Tongue (tissue), 2 donors: ENCODE measurements at regions not wholly inside any gene's neighbourhood (a gene's known extent, or its start where the extent isn't known, plus 50 kb on each side); places are given as distances from the start of the nearest gene placed in this dataset. TPM values are rescaled to one million over a fixed set of nuclear protein-coding genes. Genes with fewer than 3 reads are reported as not detected.
A peak's percentile ranks its signal among the peaks of the same experiment; 100 is the strongest.

Source experiments
- DNase-seq: peaks from one replicate; pipeline ENCODE4 v3.0.0-alpha.2; 2015
- small RNA-seq: library from RNA; depleted of rRNA; stranded (forward); fragments of <200 nt; gene quantifications from one replicate; pipeline ENCODE3, GENCODE V24; 2014; ENCODE audit warnings: low replicate concordance

DNA sequence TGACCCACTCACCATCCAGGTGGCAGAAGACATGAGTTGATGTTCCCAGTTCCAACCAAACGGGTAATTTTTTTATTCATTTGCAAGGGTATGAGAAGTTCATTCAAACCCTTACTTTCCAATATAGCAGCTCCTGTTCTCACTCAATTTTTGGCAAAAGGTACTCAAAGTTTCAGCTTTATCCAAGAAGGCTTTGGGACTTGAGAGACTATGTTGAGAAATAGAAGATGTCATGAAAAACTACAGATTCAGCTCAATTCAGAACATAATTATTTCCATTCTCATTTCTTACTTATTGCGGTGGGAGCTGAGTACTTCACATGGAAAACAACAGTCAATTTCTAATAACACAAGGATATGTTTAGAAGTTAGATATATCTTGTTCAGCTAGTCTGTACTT, 162.3 kb downstream of the FNDC1 start:
- peak; percentile 33 for DNase-seq

DNA sequence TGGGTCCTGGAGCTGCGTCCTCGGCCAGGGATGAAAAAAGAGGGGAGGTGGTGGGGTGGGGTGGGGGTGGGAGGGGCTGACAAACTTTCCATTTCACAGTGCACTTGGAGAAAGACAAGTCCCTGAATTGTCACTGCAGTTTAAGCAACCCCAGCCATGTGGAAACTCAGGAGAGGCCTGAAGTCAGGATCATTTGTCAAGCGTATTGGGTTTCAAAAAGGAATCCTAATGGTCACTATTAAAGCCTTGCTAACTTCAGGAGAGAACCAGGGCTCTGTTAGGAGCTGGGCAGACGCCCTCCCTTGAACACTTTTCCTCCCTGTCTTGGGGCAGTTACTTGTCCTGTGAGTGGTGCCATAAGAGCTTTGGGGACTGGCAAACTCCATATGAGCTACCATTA, 159.9 kb downstream of the FNDC1 start:
- no peak for DNase-seq

- DNase-seq = peak; percentile 3
Observed at GRCh38 chr6:159328052-159328451, 158.9 kb downstream of the FNDC1 start.

DNA sequence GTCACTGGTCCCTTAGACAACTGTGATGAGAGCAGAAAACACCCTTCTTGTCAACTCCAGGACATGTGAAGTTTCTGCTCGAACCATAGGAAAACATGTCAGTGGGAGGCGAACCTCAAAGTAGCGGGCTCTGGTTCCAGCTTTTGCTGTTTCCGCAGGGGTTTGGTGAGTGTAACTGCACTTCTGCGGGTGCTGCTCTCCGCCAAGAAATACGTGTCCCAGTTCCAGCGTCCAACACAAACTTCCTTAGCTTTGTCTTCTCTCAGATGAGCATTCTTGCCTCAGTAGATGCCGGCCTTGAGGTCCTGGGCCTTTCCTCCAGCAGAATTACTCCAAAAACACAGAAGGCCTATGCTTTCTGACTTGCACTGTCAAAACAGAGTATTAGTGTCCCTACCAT, 156.3 kb downstream of the FNDC1 start:
- DNase-seq = no peak

DNA sequence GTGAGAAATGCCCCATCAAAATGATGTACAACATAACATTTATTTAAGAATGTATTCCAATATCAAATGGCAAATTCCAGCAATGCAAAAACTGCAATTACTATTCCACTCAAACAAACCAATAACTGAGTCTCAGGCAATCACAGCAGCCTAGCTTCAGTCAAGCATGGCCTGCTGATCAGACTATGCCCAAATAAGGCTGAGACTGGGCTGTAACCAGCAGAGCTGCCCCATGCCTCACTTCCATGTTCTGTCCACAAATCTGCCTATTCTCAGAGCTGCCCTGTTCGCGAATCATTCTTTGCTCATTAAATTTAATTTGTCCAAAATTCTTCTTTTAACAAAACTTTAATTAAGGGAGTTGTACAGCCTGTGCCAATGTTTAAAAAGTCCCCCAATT, 155.4 kb downstream of the FNDC1 start:
- no peak for DNase-seq

Small RNAs in the stretch of these regions (small RNA-seq; reads per million reads assigned to genes)
- gene AL078604.3 = not detected
